Gastroesophageal sphincter (tissue), 4 donors: ENCODE measurements at regions not wholly inside any gene's neighbourhood (a gene's known extent, or its start where the extent isn't known, plus 50 kb on each side); places are given as distances from the start of the nearest gene placed in this dataset.

ENCODE experiments used
- ATAC-seq: fragments of 150-250 bp; one replicate; pipeline ENCODE4 v1.9.1; 2016; ENCODE audit warnings: mild to moderate bottlenecking, moderate library complexity
- H3K27ac ChIP-seq, 4 donors: fragments of 200-600 bp; sonication (generic) in 3 of 4; 1 replicate in 3 of 4; 2 replicates in 1 of 4; pipeline ENCODE4 v1.5.1; 2016 to 2019
- H3K27me3 ChIP-seq: fragments of 200-600 bp; sonication (generic); one replicate; pipeline ENCODE4 v1.5.1; 2019
- H3K36me3 ChIP-seq, 2 donors: fragments of 200-600 bp; sonication (generic); one replicate each; pipeline ENCODE4 v1.5.1; 2019; ENCODE audit warnings: control low read depth in 1 of 2
- H3K4me1 ChIP-seq, 3 donors: fragments of 200-600 bp; sonication (generic); 1 replicate in 2 of 3; 2 replicates in 1 of 3; pipeline ENCODE4 v1.5.1; 2016 to 2019; ENCODE audit warnings: control low read depth in 2 of 3
- H3K4me3 ChIP-seq, 2 donors: fragments of 200-600 bp; sonication (generic); one replicate each; pipeline ENCODE4 v1.5.1; 2019; ENCODE audit warnings: mild to moderate bottlenecking in 1 of 2, moderate library complexity in 1 of 2
- H3K9me3 ChIP-seq, 3 donors: fragments of 200-600 bp; sonication (generic); one replicate each; pipeline ENCODE4 v1.5.1; 2017 to 2019; ENCODE audit warnings: control low read depth in 2 of 3
- EP300 ChIP-seq: sonication (generic); formaldehyde crosslinking; IDR thresholded peaks from one replicate; pipeline ENCODE4 v1.6.1; 2017; ENCODE audit warnings: antibody characterized with exemption, mild to moderate bottlenecking
- POLR2A ChIP-seq, 2 donors: fragments of 450-650 bp; IDR thresholded peaks; one replicate each; pipeline ENCODE4 v1.6.1; 2017; ENCODE audit warnings: antibody characterized with exemption in 2 of 2, mild to moderate bottlenecking in 2 of 2, moderate library complexity in 1 of 2
- POLR2AphosphoS5 ChIP-seq: sonication (generic); formaldehyde crosslinking; IDR thresholded peaks from one replicate; pipeline ENCODE4 v1.6.1; 2017; ENCODE audit warnings: antibody characterized with exemption
- WGBS, 2 donors: methylation state at CpG; one replicate each; pipeline ENCODE4 v1.1.5; 2018; ENCODE audit warnings: low coverage in 1 of 2; 5-methylcytosine and 5-hydroxymethylcytosine counted together
- TF ChIP-seq, protein P1 (sequence below), 4 experiments: fragments of 200-600 bp in 2 of 4; fragments of 450-650 bp in 2 of 4; sonication (generic) in 1 of 4; IDR thresholded peaks; one replicate each; pipeline ENCODE4 v1.5.1; 2017 to 2019; ENCODE audit warnings: antibody characterized with exemption in 4 of 4, mild to moderate bottlenecking in 2 of 4, moderate library complexity in 2 of 4

DNA sequence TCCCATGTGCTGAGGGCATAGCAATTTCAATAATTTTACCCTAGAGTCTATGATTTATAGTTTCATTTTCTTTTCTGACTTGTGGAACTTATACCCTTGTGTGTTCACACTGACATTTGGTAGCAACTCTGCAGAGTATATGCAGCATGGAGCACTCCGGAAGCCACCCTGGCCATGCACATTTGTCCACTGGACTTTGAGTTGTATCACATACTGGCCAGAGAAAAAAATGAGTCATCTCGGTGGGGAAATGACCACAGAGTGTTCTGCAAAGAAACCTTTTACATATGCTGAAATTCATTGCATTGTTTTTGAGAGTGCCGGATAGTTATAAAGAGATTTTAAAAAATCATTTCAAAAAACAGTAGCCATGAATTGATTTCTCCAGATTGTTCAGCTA lies 164.8 kb upstream of the COBL start:
- H3K4me1 ChIP-seq = no peaks in the 10 kb centered on the region
- no peak for ATAC-seq
- H3K27ac ChIP-seq = no peak overlapping the region
- WGBS, 2 donors = 82 to 100% methylated on average over 1 to 3 of the region's 3 CpGs
- no peak overlapping the region for H3K4me3 ChIP-seq
- peaks cover 4% of the 10 kb centered on the region for H3K27me3 ChIP-seq
- TF ChIP-seq POLR2AphosphoS5 (no peak), POLR2A (IDR thresholded peaks at IDR 0.05) (no peak), EP300 (no peak)
- TF ChIP-seq, protein P1, sequence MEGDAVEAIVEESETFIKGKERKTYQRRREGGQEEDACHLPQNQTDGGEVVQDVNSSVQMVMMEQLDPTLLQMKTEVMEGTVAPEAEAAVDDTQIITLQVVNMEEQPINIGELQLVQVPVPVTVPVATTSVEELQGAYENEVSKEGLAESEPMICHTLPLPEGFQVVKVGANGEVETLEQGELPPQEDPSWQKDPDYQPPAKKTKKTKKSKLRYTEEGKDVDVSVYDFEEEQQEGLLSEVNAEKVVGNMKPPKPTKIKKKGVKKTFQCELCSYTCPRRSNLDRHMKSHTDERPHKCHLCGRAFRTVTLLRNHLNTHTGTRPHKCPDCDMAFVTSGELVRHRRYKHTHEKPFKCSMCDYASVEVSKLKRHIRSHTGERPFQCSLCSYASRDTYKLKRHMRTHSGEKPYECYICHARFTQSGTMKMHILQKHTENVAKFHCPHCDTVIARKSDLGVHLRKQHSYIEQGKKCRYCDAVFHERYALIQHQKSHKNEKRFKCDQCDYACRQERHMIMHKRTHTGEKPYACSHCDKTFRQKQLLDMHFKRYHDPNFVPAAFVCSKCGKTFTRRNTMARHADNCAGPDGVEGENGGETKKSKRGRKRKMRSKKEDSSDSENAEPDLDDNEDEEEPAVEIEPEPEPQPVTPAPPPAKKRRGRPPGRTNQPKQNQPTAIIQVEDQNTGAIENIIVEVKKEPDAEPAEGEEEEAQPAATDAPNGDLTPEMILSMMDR (IDR thresholded peaks at IDR 0.05) = no peak
- H3K9me3 ChIP-seq = no peaks in the 10 kb centered on the region
- H3K36me3 ChIP-seq = no peaks in the 10 kb centered on the region

DNA sequence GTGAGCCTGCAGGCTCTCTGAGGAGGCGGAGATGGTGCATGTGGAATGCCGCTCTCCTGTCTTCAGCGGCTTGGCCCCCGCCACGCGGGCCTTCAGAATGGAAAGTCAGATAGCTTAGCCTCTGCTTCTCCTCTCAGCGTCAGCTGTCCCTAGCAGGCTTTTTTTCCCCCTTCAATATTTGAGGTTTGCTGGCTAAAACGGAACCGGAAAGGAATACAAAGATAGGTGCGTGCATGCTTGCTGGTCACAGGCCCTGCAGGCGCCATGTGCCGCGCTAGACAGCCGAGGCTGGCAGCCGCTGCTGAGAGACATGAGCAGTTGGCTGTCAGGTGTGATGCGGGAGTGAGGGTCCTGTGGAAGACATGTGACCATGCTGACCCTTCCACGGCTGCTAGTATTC lies 161.2 kb upstream of the COBL start:
- H3K4me3 ChIP-seq = no peak overlapping the region
- H3K27me3 ChIP-seq = peaks cover 19% of the 10 kb centered on the region
- H3K9me3 ChIP-seq = no peaks in the 10 kb centered on the region
- no peak overlapping the region for H3K27ac ChIP-seq
- no peaks in the 10 kb centered on the region for H3K36me3 ChIP-seq
- ATAC-seq = no peak
- no peaks in the 10 kb centered on the region for H3K4me1 ChIP-seq
- no peak for TF ChIP-seq POLR2AphosphoS5
- TF ChIP-seq POLR2A (IDR thresholded peaks at IDR 0.05) = no peak
- no peak for TF ChIP-seq EP300
- TF ChIP-seq, protein P1 (IDR thresholded peaks at IDR 0.05) = no peak
- 90 to 92% methylated on average over 6 to 8 of the region's 17 CpGs for WGBS, 2 donors

DNA sequence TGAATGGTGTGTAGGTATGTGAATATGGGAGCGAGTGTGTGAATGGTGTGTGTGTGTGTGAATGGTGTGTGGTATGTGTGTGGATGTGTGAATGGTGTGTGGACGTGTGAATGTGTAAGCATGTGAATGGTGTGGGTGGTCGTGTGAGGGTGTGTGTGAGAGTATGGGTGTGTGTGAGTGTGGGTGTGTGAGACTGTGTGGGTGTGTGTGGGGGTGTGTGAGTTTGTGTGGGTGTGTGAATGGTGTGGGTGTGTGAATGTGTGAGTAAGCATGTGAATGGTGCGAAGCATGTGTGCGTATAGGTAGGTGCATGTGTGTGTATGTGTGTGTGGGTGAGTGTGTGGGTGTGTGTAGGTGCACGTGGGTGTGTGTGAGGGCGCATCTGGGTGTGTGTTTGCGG lies 160.7 kb upstream of the COBL start:
- ATAC-seq = no peak
- TF ChIP-seq POLR2A (IDR thresholded peaks at IDR 0.05) = no peak
- TF ChIP-seq POLR2AphosphoS5 = no peak
- TF ChIP-seq, protein P1 (IDR thresholded peaks at IDR 0.05) = no peak
- no peak for TF ChIP-seq EP300
- Histone ChIP-seq H3K9me3 (no peaks in the 10 kb centered on the region), H3K4me1 (no peaks in the 10 kb centered on the region), H3K4me3 (no peak overlapping the region), H3K27me3 (peaks cover 21% of the 10 kb centered on the region), H3K27ac (no peak overlapping the region), H3K36me3 (no peaks in the 10 kb centered on the region)
- 75 to 76% methylated on average over 4 to 7 of the region's 8 CpGs for WGBS, 2 donors

DNA sequence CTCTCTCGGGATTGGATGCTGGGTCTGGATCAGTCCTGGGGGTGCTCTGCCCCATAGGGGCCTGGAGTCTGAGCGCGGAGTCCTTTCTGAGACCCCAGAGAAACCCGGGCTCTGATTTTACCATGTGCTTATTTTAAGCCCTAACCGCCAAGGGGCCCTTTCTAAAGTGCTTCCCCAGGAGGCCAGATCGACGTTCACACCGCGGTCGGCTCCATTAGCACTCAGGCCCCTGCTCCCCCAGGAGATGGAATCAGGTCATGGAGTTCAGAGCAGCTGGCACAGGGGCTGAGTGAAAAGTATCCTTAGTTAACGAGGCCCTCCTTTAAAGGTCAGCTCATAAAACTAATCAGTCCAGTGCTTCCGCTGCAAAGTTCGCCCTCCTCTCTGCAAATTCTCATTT lies 159.4 kb upstream of the COBL start:
- no peaks in the 10 kb centered on the region for H3K36me3 ChIP-seq
- WGBS, 2 donors = 92% methylated on average over 2 of the region's 13 CpGs; no CpG with 5 or more reads in 1 of the 2 donors
- H3K4me3 ChIP-seq = no peak overlapping the region
- ATAC-seq = no peak
- peaks cover 0 to 10% (median 0%) of the 10 kb centered on the region in 3 donors for H3K4me1 ChIP-seq
- H3K27me3 ChIP-seq = peaks cover 26% of the 10 kb centered on the region
- H3K9me3 ChIP-seq = no peaks in the 10 kb centered on the region
- no peak overlapping the region for H3K27ac ChIP-seq
- TF ChIP-seq, protein P1 (IDR thresholded peaks at IDR 0.05) = no peak

GRCh38 chr7:51472873-51473272 lies 156.3 kb upstream of the COBL start:
- Histone ChIP-seq H3K9me3 (no peaks in the 10 kb centered on the region), H3K36me3 (no peaks in the 10 kb centered on the region), H3K27ac (no peak overlapping the region), H3K4me1 (peaks cover 0 to 11% (median 0%) of the 10 kb centered on the region in 3 donors), H3K4me3 (no peak overlapping the region), H3K27me3 (peaks cover 23% of the 10 kb centered on the region)
- no peak for ATAC-seq
- TF ChIP-seq EP300 = no peak
- TF ChIP-seq, protein P1 (IDR thresholded peaks at IDR 0.05) = no peak
- no peak for TF ChIP-seq POLR2AphosphoS5
- no peak for TF ChIP-seq POLR2A (IDR thresholded peaks at IDR 0.05)
- 100% methylated on average over 2 of the region's 6 CpGs; no CpG with 5 or more reads in 1 of the 2 donors for WGBS, 2 donors
